ENCODE measurements at regions not wholly inside any gene's neighbourhood (a gene's known extent, or its start where the extent isn't known, plus 50 kb on each side); places are given as distances from the start of the nearest gene placed in this dataset.
A peak's percentile ranks its signal among the peaks of the same experiment; 100 is the strongest.
"Not testable (repeated sequence)": the region's sequence is repeated elsewhere in the genome, so short reads cannot be mapped to it uniquely, and the experiment has no call there.

DNA sequence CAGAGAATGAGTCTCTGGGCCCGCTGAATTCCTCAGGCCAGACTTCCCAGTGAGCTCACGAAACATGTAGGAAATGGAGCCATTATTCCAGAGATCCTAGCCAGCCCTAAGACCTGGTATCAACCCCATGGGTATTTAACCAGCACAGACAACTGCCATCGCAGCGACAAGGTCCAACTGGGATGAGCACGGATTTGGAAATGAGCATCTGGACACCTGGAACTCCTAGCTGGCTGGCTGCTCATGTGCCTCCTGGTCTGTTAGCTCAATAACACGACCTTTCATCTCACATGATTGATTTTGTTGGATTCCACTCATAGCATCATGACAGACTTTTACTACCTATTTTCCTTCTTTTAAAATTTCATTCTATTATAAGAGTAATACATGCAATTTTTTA lies 51.0 kb downstream of the POU3F3 start:
- no peak for DNase-seq (ENCODE audit: low read depth, low spot score)

- DNase-seq (ENCODE audit: low read depth, low spot score) = no peak
Measured at GRCh38 chr2:104909317-104909716, 55.4 kb downstream of the POU3F3 start.

GRCh38 chr2:104914509-104914908 lies 60.6 kb downstream of the POU3F3 start:
- no peak for DNase-seq (ENCODE audit: low read depth, low spot score)

DNA sequence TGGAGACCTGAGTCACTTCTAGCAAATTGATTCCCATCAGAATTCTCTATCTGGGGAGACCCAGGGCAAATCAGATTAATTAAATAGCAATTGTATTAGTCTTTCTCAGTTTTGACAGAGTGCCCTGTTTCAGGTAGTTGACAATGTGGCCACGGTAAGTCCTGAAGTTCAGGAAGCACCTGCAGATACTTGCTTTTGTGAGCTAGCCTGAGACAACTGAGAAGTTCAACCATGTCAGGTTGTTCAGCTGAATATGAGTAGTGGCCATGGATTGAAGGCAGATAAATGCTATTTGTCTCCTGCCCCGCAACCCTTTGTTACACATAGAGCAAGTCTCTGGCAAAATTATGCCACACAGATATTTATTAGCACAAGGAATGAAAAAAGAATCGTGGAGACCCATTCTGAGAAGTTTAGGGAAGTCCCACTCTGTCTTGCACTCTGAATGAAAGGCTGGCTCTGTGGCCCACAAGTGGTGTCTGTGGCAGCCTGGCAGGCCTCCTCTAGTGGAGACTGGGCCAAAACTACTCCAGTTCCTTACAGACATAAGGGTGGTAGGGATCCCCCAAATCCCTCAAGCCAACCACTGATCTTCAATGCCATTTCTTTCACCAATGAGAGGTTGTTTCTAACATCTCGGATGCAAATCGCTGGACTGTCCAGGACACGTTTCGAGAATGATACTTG lies 61.3 kb downstream of the POU3F3 start:
- no peak for DNase-seq (ENCODE audit: low read depth, low spot score)

GRCh38 chr2:104919127-104919526 lies 65.2 kb downstream of the POU3F3 start:
- DNase-seq (ENCODE audit: low read depth, low spot score) = peak; percentile 42

DNA sequence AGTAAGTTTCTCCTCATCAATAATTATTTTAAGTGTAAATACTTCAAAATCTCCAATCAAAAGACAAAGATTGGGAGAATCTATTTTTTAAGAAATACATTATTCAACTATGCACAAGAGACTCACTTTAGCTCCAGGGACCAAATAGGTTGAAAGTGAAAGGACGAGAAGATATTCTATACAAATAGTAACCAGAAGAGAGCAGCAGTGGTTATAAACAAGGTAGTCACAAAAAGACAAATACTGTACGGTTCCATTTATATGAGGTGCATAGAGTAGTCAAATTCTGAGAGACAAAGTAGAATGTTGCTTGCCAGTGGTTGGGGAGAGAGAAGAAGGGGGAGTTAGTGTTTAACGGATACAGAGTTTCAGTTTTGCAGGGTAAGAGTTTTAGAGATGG lies 69.8 kb downstream of the POU3F3 start:
- no peak for DNase-seq (ENCODE audit: low read depth, low spot score)

DNA sequence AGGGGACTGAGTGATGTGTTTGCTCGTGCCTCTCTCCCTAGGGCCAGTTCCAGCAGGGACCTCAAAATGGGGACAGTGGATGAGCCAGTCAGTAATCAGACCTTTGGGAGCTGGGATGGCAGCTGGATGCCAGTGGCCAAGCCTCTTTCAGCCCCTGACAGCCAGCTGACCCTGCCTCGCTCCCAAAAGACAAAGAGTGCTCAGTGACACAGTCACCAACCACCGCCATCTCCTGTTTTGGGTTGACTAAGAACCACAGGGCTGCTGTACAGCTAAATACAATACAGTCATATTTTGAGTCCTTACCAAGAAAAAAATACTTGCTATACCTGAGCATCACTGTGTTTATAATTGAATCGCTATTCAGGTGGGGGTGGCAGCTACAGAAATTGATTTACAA lies 75.7 kb downstream of the POU3F3 start:
- no peak for DNase-seq (ENCODE audit: low read depth, low spot score)

- no peak for DNase-seq (ENCODE audit: low read depth, low spot score)
Measured at GRCh38 chr2:104930732-104931131, 76.8 kb downstream of the POU3F3 start.

- no peak for DNase-seq (ENCODE audit: low read depth, low spot score)
Measured at GRCh38 chr2:104932243-104932642, 78.3 kb downstream of the POU3F3 start.

- DNase-seq (ENCODE audit: low read depth, low spot score) = no peak
Measured at GRCh38 chr2:104933151-104933917, 79.4 kb downstream of the POU3F3 start.

- DNase-seq (ENCODE audit: low read depth, low spot score) = no peak
Measured at GRCh38 chr2:104936527-104936926, 82.6 kb downstream of the POU3F3 start.

GRCh38 chr2:104938231-104938941 lies 84.5 kb downstream of the POU3F3 start:
- no peak for DNase-seq (ENCODE audit: low read depth, low spot score)

DNA sequence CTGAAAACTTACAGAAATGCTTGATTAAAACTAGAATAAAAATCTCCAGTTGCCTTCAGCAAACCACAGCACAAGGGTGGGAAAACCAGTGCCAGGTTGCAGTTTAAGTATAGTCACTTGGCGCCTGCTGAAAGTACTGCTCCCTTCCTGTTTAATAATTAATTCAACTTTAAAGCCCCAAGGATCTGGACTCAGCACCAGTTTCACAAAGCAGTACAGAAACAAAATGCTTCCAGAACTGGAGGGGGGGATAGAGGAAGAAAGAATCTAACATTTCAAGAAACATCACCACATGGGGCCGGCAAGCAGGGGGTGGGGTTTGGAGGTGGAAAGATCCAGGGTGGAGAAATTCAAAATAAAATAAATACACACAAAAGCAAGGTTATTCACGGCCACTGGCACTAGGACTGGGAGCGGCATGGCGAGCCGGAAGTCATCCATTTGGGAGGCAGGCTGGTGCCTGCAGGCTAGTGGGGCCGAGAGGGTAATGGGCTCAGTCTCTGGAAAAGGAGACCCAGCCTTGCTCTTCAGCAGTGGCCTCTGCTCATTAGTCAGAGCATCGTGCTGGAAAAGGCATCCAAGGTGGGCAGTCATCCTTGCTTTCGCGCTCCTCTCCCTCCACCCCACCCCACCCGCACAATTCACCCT lies 85.8 kb downstream of the POU3F3 start:
- peak; percentile 15 for DNase-seq (ENCODE audit: low read depth, low spot score)

DNA sequence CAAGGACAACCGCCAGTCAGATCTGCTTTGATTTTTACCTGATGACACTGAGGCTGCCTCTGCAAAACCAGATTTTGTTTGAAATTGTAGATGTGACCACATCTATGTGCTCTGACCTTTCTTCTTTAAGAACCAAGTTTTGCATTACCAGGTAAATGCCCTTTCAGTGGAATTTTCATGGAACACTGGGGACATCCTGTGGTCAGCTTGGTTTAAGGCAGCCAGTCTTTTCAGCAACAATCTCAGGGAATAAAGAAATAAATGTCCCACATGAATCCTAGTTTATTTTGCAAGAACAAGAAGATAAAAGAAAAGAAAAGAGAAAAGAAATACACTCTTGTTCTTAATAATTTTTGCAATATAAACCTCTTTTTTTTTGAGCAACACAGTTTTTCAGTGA lies 90.6 kb downstream of the POU3F3 start:
- peak; percentile 75 for DNase-seq (ENCODE audit: low read depth, low spot score)

GRCh38 chr2:104945121-104945520 lies 91.2 kb downstream of the POU3F3 start:
- DNase-seq (ENCODE audit: low read depth, low spot score) = no peak

- DNase-seq (ENCODE audit: low read depth, low spot score) = peak; percentile 34
Measured at GRCh38 chr2:104945866-104946265, 92.0 kb downstream of the POU3F3 start.

DNA sequence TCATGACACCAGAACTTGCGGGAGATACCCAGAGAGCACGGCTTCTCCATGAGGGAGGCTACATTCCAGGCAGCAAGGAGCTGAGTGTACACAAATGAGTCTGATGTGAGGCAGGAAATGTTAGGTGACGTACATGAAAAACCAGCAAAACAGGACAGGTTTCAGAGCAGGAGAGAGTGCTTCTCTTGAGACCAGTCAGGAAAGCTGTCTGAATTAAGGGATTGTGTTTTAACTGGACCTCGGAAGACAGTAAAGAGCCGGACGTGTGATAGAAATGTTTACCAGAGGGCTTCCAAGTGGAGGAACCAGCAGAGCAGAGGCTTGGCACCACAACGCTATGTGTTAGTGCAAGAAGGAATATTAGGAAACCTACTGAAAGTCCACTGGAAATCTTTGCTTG lies 90.4 kb upstream of the MRPS9 start:
- DNase-seq (ENCODE audit: low read depth, low spot score) = not testable (repeated sequence)

- no peak for DNase-seq (ENCODE audit: low read depth, low spot score)
Measured at GRCh38 chr2:104952976-104953375, 84.9 kb upstream of the MRPS9 start.

DNA sequence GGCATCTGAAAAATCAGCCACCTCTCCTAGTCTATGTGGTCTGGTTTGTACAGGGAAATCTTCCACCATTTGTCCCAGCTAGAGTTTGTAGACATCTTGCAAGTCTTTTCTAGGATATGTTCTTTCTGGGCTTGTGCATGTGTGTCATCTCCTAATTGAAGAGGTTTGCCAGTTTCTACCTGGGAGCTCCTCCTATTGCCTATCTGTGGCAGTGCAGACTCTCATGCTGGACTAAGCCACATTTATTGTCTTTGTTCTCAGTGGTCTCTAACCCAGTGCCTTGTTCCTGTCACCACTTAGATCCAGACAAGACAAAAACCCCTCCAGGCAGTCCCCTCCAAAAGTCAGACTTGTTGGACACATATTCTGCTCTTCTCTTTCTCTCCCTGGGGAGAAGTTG lies 72.0 kb upstream of the MRPS9 start:
- no peak for DNase-seq (ENCODE audit: low read depth, low spot score)

GRCh38 chr2:104969564-104969963 lies 68.3 kb upstream of the MRPS9 start:
- peak; percentile 56 for DNase-seq (ENCODE audit: low read depth, low spot score)

DNA sequence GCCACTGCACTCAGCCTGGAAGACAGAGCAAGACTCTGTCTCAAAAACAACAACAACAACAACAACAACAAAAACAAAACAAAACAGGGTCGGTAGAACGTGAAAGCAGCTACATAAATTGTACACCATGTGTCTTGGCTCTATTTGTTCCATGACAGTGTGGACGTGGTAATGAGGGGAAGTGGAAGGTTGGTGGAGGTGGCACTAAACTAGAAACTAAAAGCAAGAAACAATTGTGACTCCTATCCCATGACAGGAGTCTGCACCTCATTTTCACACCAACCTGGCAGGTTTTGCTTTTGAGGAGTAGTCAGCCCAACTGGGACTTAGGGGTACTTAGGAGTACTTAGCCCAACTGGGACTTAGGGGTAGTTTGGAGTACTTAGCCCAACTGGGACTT lies 62.5 kb upstream of the MRPS9 start:
- DNase-seq (ENCODE audit: low read depth, low spot score) = no peak

GRCh38 chr2:104975851-104976250 lies 62.0 kb upstream of the MRPS9 start:
- DNase-seq (ENCODE audit: low read depth, low spot score) = no peak

All from astrocyte of the hippocampus (primary cell).